Small intestine (tissue), 7 donors: ENCODE measurements at regions not wholly inside any gene's neighbourhood (a gene's known extent, or its start where the extent isn't known, plus 50 kb on each side); places are given as distances from the start of the nearest gene placed in this dataset.
A peak's percentile ranks its signal among the peaks of the same experiment; 100 is the strongest.

Source experiments
- DNase-seq, 2 donors: peaks; one replicate each; pipeline versions ENCODE4 v3.0.0 to v3.0.0-alpha.2; 2013
- FAIRE-seq: peaks from 2 replicates; lab custom pipeline; 2012; peaks lifted over from hg19 to GRCh38; lab: Jason Lieb, UNC
- H3K27ac ChIP-seq, 3 donors: one replicate each; pipeline ENCODE4 v1.5.1; 2013; ENCODE audit warnings: low read length in 2 of 3, mild to moderate bottlenecking in 2 of 3, control low read depth in 1 of 3, inconsistent platforms in 1 of 3, low read depth in 1 of 3, moderate library complexity in 1 of 3
- H3K27me3 ChIP-seq, 3 donors: one replicate each; pipeline ENCODE4 v1.6.1; 2013; ENCODE audit warnings: low read length in 3 of 3, inconsistent platforms in 1 of 3; ENCODE audit not compliant: control insufficient read depth in 3 of 3, insufficient read depth in 3 of 3
- H3K36me3 ChIP-seq, 3 donors: one replicate each; pipeline ENCODE4 v1.6.1; 2013; ENCODE audit warnings: low read length in 3 of 3, inconsistent platforms in 1 of 3, low read depth in 1 of 3, mild to moderate bottlenecking in 1 of 3, moderate library complexity in 1 of 3; ENCODE audit not compliant: control insufficient read depth in 3 of 3, insufficient read depth in 2 of 3
- H3K4me1 ChIP-seq, 3 donors: one replicate each; pipeline ENCODE4 v1.6.1; 2013; ENCODE audit warnings: low read length in 2 of 3, inconsistent platforms in 1 of 3, low read depth in 1 of 3, mild to moderate bottlenecking in 1 of 3, moderate library complexity in 1 of 3; ENCODE audit not compliant: control insufficient read depth in 3 of 3, insufficient read depth in 2 of 3
- H3K4me3 ChIP-seq, 3 donors: one replicate each; pipeline ENCODE4 v1.5.1; 2013; ENCODE audit warnings: low read length in 3 of 3, control low read depth in 1 of 3, inconsistent platforms in 1 of 3, low read depth in 1 of 3, mild to moderate bottlenecking in 1 of 3, moderate library complexity in 1 of 3
- H3K9me3 ChIP-seq, 2 donors: one replicate each; pipeline ENCODE4 v1.6.1; 2013; ENCODE audit warnings: low read depth in 1 of 2, low read length in 1 of 2; ENCODE audit not compliant: control insufficient read depth in 2 of 2, insufficient read depth in 1 of 2
- WGBS, 3 donors: extraction: QIAGEN DNeasy Blood & Tissue Kit; methylation state at CpG; one replicate each; pipeline ENCODE4 v1.1.7; 2013; 5-methylcytosine and 5-hydroxymethylcytosine counted together
- donor health status: healthy with polysubstance abuse.
- donor health status: control.
- donor health status: control.
- donor health status: Bipolar disorder and iron deficiency.
- donor health status: healthy.

GRCh38 chr5:89988998-89989655 lies 420.4 kb downstream of the CETN3 start:
- Histone ChIP-seq H3K27ac (peak overlapping the region in 2 of 3 donors; percentile 1 to 26), H3K4me3 (no peak overlapping the region), H3K9me3 (no peaks in the 10 kb centered on the region), H3K27me3 (no peaks in the 10 kb centered on the region), H3K4me1 (peaks cover 0 to 2% (median 0%) of the 10 kb centered on the region in 3 donors), H3K36me3 (no peaks in the 10 kb centered on the region)
- DNase-seq (no peak), FAIRE-seq (no peak)
- 34 to 51% (median 35%) methylated on average over 5 of the region's 5 CpGs for WGBS, 3 donors

DNA sequence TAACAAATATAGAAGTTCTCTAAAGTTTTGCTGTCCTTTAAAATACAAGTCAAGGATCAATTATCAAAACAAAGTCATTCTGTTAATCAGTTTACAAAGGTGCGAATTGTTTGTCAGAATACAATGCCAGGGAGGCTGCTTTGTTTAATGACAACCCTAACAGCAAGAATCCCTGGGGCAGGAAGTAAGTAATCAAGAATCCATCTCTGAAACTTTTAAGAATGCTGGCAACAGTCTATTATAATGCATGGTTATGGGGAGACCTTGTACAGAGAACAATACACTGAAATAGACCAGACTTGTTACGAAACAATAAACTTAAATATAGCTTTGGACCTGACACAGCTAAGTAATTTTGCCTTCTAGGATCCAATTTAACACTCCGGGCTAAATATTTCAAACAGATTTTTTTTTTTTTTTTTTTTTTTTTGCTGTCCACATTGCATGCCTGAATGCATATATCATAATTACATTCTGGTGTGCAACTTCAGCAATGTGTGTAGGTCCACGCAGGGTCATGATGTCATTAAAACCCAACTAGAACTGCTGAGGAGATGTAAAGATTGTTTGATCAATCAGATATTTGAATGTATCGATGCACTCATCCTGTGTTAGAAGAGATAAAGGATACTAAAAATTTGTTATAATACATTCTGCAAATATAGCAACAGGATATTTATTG lies 421.3 kb downstream of the CETN3 start:
- FAIRE-seq (no peak), DNase-seq (no peak)
- H3K36me3 ChIP-seq, result no peaks in the 10 kb centered on the region
- no peaks in the 10 kb centered on the region for H3K27me3 ChIP-seq
- H3K9me3 ChIP-seq, result no peaks in the 10 kb centered on the region
- no peak overlapping the region for H3K27ac ChIP-seq
- H3K4me1 ChIP-seq, result peaks cover 0 to 2% (median 0%) of the 10 kb centered on the region in 3 donors
- H3K4me3 ChIP-seq, result no peak overlapping the region
- 76 to 89% (median 83%) methylated on average over 5 of the region's 5 CpGs for WGBS, 3 donors

DNA sequence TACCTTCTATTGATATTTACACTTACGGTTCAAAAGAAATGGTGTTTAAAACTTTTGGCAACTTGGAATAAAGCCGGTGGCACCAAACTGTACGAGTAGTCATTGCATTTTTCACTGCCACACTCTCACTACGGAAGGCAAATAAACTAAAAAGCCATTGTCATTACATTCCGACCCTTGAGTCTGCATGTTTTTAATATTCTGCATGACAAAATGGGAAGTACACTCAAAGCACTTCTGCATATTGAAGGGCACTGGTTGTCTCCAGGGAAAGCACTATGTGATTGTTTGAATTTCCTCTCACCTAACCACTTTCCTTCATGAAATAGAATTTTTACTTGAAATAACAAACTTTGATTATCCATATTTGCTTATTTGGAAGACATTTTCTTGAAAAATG lies 426.3 kb downstream of the CETN3 start:
- Histone ChIP-seq H3K4me1 (no peaks in the 10 kb centered on the region), H3K36me3 (no peaks in the 10 kb centered on the region), H3K9me3 (no peaks in the 10 kb centered on the region), H3K27ac (no peak overlapping the region), H3K27me3 (no peaks in the 10 kb centered on the region), H3K4me3 (no peak overlapping the region)
- 74 to 79% (median 78%) methylated on average over 5 of the region's 5 CpGs for WGBS, 3 donors
- FAIRE-seq (no peak), DNase-seq (no peak)

GRCh38 chr5:89981878-89982773 lies 427.4 kb downstream of the CETN3 start:
- H3K36me3 ChIP-seq, result no peaks in the 10 kb centered on the region
- DNase-seq (no peak), FAIRE-seq (no peak)
- no peaks in the 10 kb centered on the region for H3K27me3 ChIP-seq
- no peak overlapping the region for H3K27ac ChIP-seq
- 40 to 58% (median 57%) methylated on average over 6 of the region's 6 CpGs for WGBS, 3 donors
- no peak overlapping the region for H3K4me3 ChIP-seq
- no peaks in the 10 kb centered on the region for H3K4me1 ChIP-seq
- H3K9me3 ChIP-seq, result no peaks in the 10 kb centered on the region

- no peak for DNase-seq
- no peak overlapping the region for H3K4me3 ChIP-seq
- 51 to 66% (median 64%) methylated on average over 2 of the region's 2 CpGs for WGBS, 3 donors
- H3K27me3 ChIP-seq, result no peaks in the 10 kb centered on the region
- FAIRE-seq, result no peak
- no peak overlapping the region for H3K27ac ChIP-seq
- no peaks in the 10 kb centered on the region for H3K9me3 ChIP-seq
- H3K36me3 ChIP-seq, result no peaks in the 10 kb centered on the region
- H3K4me1 ChIP-seq, result no peaks in the 10 kb centered on the region
Measured at GRCh38 chr5:89981021-89981420, 428.5 kb downstream of the CETN3 start.

DNA sequence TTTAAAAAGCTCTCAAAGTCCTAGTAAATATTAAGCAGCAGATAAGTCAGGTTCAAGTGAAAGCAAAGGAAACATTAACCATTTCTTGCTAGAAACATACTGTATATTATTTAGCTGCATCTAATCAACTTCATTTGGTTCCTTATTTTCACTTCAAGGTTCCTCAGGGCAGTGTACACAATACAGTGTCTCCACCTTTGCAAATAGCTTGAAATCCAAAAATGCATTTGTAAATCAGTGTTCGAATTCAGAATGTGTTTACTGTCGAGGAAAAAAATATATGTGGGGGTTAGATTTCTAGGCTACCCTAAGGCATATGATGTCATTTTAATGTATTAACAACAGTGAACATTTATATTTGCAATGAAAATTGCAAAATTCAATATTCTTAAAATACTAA lies 436.0 kb downstream of the CETN3 start:
- H3K4me3 ChIP-seq, result no peak overlapping the region
- H3K27me3 ChIP-seq, result no peaks in the 10 kb centered on the region
- H3K36me3 ChIP-seq, result no peaks in the 10 kb centered on the region
- DNase-seq (no peak), FAIRE-seq (no peak)
- H3K27ac ChIP-seq, result no peak overlapping the region
- no peaks in the 10 kb centered on the region for H3K9me3 ChIP-seq
- H3K4me1 ChIP-seq, result no peaks in the 10 kb centered on the region
- 72 to 90% (median 77%) methylated on average over 2 of the region's 2 CpGs for WGBS, 3 donors

DNA sequence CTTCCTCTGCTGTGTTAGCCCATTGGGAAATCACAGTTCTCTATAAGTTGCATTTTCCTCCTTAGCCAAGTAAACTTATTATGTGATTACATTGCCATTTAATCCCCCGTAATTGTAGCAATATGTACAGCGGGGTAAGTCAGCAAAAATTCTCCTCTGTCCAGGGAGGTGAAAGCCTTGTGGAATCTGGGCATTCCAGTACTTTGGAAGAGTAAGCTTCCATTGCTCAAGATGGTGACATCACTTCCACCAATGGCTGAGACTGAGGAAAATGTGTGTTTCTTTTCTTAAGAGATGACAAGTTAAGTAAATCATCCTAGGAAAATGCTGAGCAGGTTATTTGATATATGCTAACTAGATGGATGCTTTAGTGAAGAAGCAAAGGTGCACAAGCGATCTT lies 436.7 kb downstream of the CETN3 start:
- WGBS, 3 donors, result 81 to 87% (median 85%) methylated on average over 3 of the region's 3 CpGs
- no peak overlapping the region for H3K4me3 ChIP-seq
- FAIRE-seq, result no peak

DNA sequence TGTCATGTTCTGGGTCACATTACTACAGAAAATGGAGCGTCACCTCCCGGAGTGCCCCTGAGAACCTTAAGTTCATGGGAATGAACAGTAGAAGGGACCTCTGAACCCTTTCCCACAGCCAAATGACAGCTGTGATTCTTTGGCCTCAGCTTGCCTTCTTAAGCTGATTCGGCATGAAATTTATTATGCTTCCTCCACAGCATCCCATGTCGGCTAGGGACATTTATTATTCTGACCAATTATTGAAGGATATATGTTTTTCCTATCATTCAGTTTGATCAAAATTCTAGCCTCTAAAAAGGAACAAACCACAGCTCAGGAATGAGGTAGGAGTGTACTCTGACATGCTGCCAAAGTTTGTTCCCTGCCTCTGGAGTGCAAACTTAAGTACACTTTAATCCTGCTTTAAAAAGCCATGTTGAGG lies 440.6 kb downstream of the CETN3 start:
- Histone ChIP-seq H3K27me3 (no peaks in the 10 kb centered on the region), H3K4me3 (no peak overlapping the region), H3K27ac (no peak overlapping the region), H3K4me1 (no peaks in the 10 kb centered on the region), H3K36me3 (no peaks in the 10 kb centered on the region), H3K9me3 (no peaks in the 10 kb centered on the region)
- DNase-seq, result no peak
- WGBS, 3 donors, result 74 to 83% (median 74%) methylated on average over 4 of the region's 4 CpGs
- no peak for FAIRE-seq

More for the DNA sequence above, 436.7 kb downstream of the CETN3 start:
- Histone ChIP-seq H3K4me1 (no peaks in the 10 kb centered on the region), H3K27me3 (no peaks in the 10 kb centered on the region), H3K27ac (no peak overlapping the region), H3K36me3 (no peaks in the 10 kb centered on the region), H3K9me3 (no peaks in the 10 kb centered on the region)
- DNase-seq, result no peak
